ENCODE measurements at regions not wholly inside any gene's neighbourhood (a gene's known extent, or its start where the extent isn't known, plus 50 kb on each side); places are given as distances from the start of the nearest gene placed in this dataset.

DNA sequence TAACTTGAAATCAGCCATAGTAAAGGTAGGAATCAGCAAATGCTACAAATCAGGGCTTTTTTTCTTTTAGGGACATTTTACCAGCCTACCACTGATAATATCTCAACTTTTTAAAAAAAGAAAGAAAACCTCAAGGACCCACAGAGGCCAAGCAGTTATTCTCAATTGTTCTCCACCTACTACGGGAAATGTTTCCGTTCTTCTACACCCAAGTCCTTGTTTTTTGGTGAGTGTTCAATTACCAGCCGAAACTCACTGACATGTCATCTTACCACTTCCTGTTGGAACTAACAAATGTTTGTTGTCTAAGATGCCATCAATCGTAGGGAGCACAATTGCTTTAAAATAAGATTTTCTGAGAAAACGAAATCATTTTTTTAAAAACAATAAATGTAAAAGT is 50.2 kb upstream of the CDK1 start:
- no peak overlapping the region for H3K4me3 ChIP-seq
- DNase-seq (ENCODE audit: extremely low spot score) = no peak
- no peak for TF ChIP-seq POLR2A (IDR thresholded peaks at IDR 0.05; ENCODE audit: low read depth)
- no peak for TF ChIP-seq EP300 (IDR thresholded peaks at IDR 0.05)
- no peak for TF ChIP-seq POLR2AphosphoS5 (IDR thresholded peaks at IDR 0.05)
- TF ChIP-seq, protein P1, sequence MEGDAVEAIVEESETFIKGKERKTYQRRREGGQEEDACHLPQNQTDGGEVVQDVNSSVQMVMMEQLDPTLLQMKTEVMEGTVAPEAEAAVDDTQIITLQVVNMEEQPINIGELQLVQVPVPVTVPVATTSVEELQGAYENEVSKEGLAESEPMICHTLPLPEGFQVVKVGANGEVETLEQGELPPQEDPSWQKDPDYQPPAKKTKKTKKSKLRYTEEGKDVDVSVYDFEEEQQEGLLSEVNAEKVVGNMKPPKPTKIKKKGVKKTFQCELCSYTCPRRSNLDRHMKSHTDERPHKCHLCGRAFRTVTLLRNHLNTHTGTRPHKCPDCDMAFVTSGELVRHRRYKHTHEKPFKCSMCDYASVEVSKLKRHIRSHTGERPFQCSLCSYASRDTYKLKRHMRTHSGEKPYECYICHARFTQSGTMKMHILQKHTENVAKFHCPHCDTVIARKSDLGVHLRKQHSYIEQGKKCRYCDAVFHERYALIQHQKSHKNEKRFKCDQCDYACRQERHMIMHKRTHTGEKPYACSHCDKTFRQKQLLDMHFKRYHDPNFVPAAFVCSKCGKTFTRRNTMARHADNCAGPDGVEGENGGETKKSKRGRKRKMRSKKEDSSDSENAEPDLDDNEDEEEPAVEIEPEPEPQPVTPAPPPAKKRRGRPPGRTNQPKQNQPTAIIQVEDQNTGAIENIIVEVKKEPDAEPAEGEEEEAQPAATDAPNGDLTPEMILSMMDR (IDR thresholded peaks at IDR 0.05) = no peak
- H3K27me3 ChIP-seq = peaks cover 0 to 12% (median 6%) of the 10 kb centered on the region in 4 donors
- intact Hi-C loops (cut with DNase I) = no loop called here
- no peak overlapping the region for H3K27ac ChIP-seq (replicated peaks in 1 of 4)
- H3K4me1 ChIP-seq = peaks cover 5 to 8% (median 5%) of the 10 kb centered on the region in 4 donors
- 73% methylated on average over 5 of the region's 5 CpGs for WGBS
- no peaks in the 10 kb centered on the region for H3K9me3 ChIP-seq
- no peaks in the 10 kb centered on the region for H3K36me3 ChIP-seq

DNA sequence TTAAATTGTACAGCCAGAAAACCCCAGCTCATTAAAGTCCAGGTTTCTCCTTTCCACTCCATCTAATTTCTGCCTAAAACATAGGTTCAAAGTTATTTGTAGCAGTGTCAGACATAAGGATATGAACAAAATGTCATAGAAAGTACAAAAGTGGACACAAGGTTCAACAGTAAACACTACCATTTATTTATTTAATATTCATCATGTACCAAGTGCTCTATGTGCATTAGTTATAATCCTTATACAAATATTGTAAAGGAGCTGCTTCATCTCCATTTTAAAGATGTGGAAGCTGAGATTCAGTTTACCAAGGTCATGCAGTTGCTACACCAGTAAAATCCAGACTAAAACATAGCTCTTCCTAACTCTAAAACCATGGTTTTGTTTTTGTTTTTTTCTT is 52.0 kb upstream of the CDK1 start:
- Histone ChIP-seq H3K36me3 (no peaks in the 10 kb centered on the region), H3K9me3 (no peaks in the 10 kb centered on the region), H3K27me3 (no peaks in the 10 kb centered on the region), H3K4me3 (no peak overlapping the region), H3K27ac (replicated peaks in 1 of 4) (no peak overlapping the region), H3K4me1 (no peaks in the 10 kb centered on the region)
- DNase-seq (ENCODE audit: extremely low spot score) = no peak
- no peak for TF ChIP-seq EP300 (IDR thresholded peaks at IDR 0.05)
- TF ChIP-seq POLR2AphosphoS5 (IDR thresholded peaks at IDR 0.05) = no peak
- TF ChIP-seq POLR2A (IDR thresholded peaks at IDR 0.05; ENCODE audit: low read depth) = no peak
- intact Hi-C loops (cut with DNase I) = no loop called here

DNA sequence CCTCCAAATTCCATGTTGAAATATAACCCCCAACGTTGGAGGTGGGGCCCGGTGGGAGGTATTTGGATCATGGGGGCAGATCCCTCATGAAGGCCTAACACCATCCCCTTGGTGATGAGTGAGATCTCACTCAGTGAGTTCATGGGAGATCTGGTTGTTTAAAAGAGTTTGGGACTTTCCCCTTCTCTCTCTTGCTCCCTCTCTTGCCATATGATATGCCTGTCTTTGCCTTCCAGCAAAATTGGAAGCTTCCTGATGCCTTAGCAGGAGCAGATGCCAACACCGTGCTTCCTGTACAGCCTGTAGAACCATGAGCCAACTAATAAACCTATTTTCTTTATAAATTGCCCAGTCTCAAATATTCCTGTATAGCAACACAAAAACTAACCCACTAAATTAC is 55.7 kb upstream of the CDK1 start:
- 84% methylated on average over 3 of the region's 3 CpGs for WGBS
- no peak for DNase-seq (ENCODE audit: extremely low spot score)
- no peaks in the 10 kb centered on the region for H3K4me1 ChIP-seq

DNA sequence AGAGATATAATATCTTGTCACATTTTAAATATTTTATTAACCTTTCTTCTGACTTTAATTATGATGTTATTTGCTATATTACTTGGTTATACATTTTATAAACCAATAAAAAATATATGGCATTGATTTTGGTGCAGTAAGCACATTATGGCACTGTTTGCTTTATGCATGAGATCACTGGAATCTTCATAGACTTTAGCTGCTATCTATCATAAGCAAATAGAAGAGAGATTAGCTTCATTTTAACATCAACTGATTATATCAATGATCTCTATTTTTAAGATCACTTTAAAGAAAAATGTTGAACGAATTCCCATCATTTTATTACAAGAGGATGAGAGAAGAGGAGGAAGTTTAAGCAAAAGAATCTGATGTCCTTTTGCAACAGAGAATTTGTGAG is 58.6 kb upstream of the CDK1 start:
- Histone ChIP-seq H3K4me1 (no peaks in the 10 kb centered on the region), H3K27me3 (no peaks in the 10 kb centered on the region), H3K4me3 (no peak overlapping the region), H3K27ac (replicated peaks in 1 of 4) (no peak overlapping the region), H3K36me3 (no peaks in the 10 kb centered on the region), H3K9me3 (no peaks in the 10 kb centered on the region)
- no peak for TF ChIP-seq POLR2A (IDR thresholded peaks at IDR 0.05; ENCODE audit: low read depth)
- TF ChIP-seq EP300 (IDR thresholded peaks at IDR 0.05) = no peak
- TF ChIP-seq, protein P1 (IDR thresholded peaks at IDR 0.05) = no peak
- TF ChIP-seq POLR2AphosphoS5 (IDR thresholded peaks at IDR 0.05) = no peak
- no peak for DNase-seq (ENCODE audit: extremely low spot score)
- intact Hi-C loops (cut with DNase I) = no loop called here
- 81% methylated on average over 1 of the region's 1 CpG for WGBS

More for the DNA sequence above, 55.7 kb upstream of the CDK1 start:
- Histone ChIP-seq H3K27me3 (no peaks in the 10 kb centered on the region), H3K9me3 (no peaks in the 10 kb centered on the region), H3K27ac (replicated peaks in 1 of 4) (no peak overlapping the region), H3K36me3 (no peaks in the 10 kb centered on the region), H3K4me3 (no peak overlapping the region)
- intact Hi-C loops (cut with DNase I) = no loop called here
- TF ChIP-seq POLR2A (IDR thresholded peaks at IDR 0.05; ENCODE audit: low read depth) = no peak
- no peak for TF ChIP-seq EP300 (IDR thresholded peaks at IDR 0.05)
- TF ChIP-seq POLR2AphosphoS5 (IDR thresholded peaks at IDR 0.05) = no peak
- TF ChIP-seq, protein P1 (IDR thresholded peaks at IDR 0.05) = no peak

DNA sequence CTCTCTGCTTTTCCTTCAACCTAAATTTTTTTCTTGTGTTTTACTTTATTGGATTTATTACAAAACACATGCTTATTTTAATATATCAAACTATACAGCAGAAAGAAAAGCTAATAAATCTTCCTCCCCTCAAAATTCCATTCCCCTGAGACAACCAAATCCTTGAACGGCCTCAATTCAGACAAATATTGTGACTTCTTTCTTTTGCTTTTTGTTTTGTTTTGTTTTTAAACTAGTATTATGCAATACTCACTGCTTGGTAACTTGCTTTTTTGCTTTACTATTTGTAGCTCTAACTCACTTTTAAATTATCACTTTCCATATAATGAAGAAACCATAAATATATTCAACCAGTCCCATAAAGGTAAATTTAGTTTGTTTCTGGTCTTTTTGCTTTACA is 59.4 kb upstream of the CDK1 start:
- Histone ChIP-seq H3K36me3 (no peaks in the 10 kb centered on the region), H3K4me3 (no peak overlapping the region), H3K27me3 (no peaks in the 10 kb centered on the region), H3K9me3 (no peaks in the 10 kb centered on the region), H3K27ac (replicated peaks in 1 of 4) (no peak overlapping the region), H3K4me1 (no peaks in the 10 kb centered on the region)
- no peak for DNase-seq (ENCODE audit: extremely low spot score)
- TF ChIP-seq EP300 (IDR thresholded peaks at IDR 0.05) (no peak), POLR2AphosphoS5 (IDR thresholded peaks at IDR 0.05) (no peak), POLR2A (IDR thresholded peaks at IDR 0.05; ENCODE audit: low read depth) (no peak)
- TF ChIP-seq, protein P1 (IDR thresholded peaks at IDR 0.05) = no peak
- WGBS = 50% methylated on average over 1 of the region's 1 CpG
- intact Hi-C loops (cut with DNase I) = no loop called here

All from esophagus muscularis mucosa (tissue), 4 donors.